Upper lobe of left lung (tissue), 4 donors: ENCODE measurements at regions not wholly inside any gene's neighbourhood (a gene's known extent, or its start where the extent isn't known, plus 50 kb on each side); places are given as distances from the start of the nearest gene placed in this dataset.
"Not testable (repeated sequence)": the region's sequence is repeated elsewhere in the genome, so short reads cannot be mapped to it uniquely, and the experiment has no call there.

Experiments used
- CTCF ChIP-seq, 6 experiments: fragments of 450-650 bp in 4 of 6; fragments of 200-600 bp in 2 of 6; sonication (generic) in 2 of 6; IDR thresholded peaks; one replicate each; pipeline ENCODE4 v1.5.1; 2016 to 2019; ENCODE audit warnings: antibody characterized with exemption in 6 of 6
- EP300 ChIP-seq, 4 donors: sonication (generic); formaldehyde crosslinking; IDR thresholded peaks; one replicate each; pipeline ENCODE4 v1.5.1; 2017; ENCODE audit warnings: antibody characterized with exemption in 4 of 4, control low read depth in 2 of 4
- POLR2A ChIP-seq, 4 donors: fragments of 450-650 bp; IDR thresholded peaks; one replicate each; pipeline ENCODE4 v1.5.1; 2016 to 2017; ENCODE audit warnings: antibody characterized with exemption in 4 of 4, mild to moderate bottlenecking in 2 of 4
- POLR2AphosphoS5 ChIP-seq, 2 donors: sonication (generic); formaldehyde crosslinking; IDR thresholded peaks; one replicate each; pipeline ENCODE4 v1.5.1; 2017; ENCODE audit warnings: antibody characterized with exemption in 2 of 2

- TF ChIP-seq POLR2AphosphoS5, POLR2A, CTCF, EP300 (IDR thresholded peaks at IDR 0.05): not testable (repeated sequence)
Observed at GRCh38 chr3:55249156-55249555, 237.9 kb downstream of the WNT5A start.
